ENCODE measurements at regions not wholly inside any gene's neighbourhood (a gene's known extent, or its start where the extent isn't known, plus 50 kb on each side); places are given as distances from the start of the nearest gene placed in this dataset.

GRCh38 chr20:6835609-6836008 lies 68.1 kb downstream of the BMP2 start:
- TF ChIP-seq USF2 (IDR thresholded peaks at IDR 0.05; ENCODE audit: low read depth, low read length), result no peak
- TF ChIP-seq CTCF (conservative IDR thresholded peaks at IDR 0.05; ENCODE audit: low read depth, low read length), result no peak
